ENCODE measurements at regions not wholly inside any gene's neighbourhood (a gene's known extent, or its start where the extent isn't known, plus 50 kb on each side); places are given as distances from the start of the nearest gene placed in this dataset.

DNA sequence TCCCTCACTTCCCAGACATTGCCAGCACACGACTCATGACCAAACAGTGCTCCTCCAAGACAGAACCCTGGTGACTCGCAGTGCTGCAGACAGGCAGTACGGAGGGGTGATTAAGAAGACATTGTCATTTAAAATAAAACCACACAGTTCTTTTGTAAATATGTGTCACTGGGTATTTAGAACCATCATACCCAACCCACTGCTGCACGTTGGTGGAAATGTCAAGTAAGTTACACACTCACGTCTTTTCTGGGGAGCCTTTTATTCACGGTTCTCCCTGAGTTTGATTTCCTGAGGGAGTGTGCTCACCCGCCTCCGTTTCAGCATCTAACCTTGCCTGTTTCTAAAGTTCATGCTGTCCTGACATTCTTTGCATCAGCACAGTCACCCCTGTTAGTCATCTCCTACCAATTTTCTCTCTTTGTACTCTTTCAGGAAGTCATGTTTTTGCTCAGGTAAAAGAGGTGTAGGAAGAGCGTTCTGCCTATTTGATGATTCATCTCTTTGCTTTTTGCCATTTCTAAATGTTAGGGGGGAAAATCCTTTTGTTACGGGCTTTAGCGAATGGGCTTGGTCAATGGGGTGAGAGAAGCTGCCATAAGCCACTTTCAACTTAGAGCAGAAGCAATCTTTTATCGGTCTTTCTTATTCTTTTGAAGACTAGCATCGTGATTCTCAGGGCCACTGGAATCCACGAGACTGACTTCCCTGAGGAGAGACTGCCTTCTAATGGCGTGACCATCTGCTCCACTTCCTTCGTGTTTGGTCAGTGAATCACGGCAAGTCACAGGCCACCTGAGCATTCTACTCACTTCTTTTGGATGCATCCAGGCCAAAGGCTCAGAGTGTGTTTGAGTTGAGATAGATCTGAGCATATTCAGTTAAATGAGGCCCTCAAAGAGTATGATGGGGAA lies 512.8 kb upstream of the JARID2 start:
- intact Hi-C loops (cut with micrococcal nuclease; ENCODE audit: unreplicated experiment): no loop called here
- ATAC-seq (no peak), DNase-seq (ENCODE audit: low read depth, low spot score) (no peak)
- H3K27ac ChIP-seq (ENCODE audit: low read length): no peak overlapping the region
- no TSS peak for BruUV-seq (replicated peaks)
- ChIA-PET CTCF (no interaction called here), POLR2A (no interaction called here)
- TF ChIP-seq POLR2AphosphoS5 (IDR thresholded peaks at IDR 0.05; ENCODE audit: low read depth, low read length): no peak
- no peak for TF ChIP-seq TCF7L2 (IDR thresholded peaks at IDR 0.05; ENCODE audit: low read depth, low read length)
- no peak for TF ChIP-seq SIN3A (IDR thresholded peaks at IDR 0.05; ENCODE audit: borderline replicate concordance, insufficient read depth, low read depth, low read length)
- TF ChIP-seq, protein P1, sequence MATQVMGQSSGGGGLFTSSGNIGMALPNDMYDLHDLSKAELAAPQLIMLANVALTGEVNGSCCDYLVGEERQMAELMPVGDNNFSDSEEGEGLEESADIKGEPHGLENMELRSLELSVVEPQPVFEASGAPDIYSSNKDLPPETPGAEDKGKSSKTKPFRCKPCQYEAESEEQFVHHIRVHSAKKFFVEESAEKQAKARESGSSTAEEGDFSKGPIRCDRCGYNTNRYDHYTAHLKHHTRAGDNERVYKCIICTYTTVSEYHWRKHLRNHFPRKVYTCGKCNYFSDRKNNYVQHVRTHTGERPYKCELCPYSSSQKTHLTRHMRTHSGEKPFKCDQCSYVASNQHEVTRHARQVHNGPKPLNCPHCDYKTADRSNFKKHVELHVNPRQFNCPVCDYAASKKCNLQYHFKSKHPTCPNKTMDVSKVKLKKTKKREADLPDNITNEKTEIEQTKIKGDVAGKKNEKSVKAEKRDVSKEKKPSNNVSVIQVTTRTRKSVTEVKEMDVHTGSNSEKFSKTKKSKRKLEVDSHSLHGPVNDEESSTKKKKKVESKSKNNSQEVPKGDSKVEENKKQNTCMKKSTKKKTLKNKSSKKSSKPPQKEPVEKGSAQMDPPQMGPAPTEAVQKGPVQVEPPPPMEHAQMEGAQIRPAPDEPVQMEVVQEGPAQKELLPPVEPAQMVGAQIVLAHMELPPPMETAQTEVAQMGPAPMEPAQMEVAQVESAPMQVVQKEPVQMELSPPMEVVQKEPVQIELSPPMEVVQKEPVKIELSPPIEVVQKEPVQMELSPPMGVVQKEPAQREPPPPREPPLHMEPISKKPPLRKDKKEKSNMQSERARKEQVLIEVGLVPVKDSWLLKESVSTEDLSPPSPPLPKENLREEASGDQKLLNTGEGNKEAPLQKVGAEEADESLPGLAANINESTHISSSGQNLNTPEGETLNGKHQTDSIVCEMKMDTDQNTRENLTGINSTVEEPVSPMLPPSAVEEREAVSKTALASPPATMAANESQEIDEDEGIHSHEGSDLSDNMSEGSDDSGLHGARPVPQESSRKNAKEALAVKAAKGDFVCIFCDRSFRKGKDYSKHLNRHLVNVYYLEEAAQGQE (IDR thresholded peaks at IDR 0.05; ENCODE audit: insufficient read depth in 1 of 2, low read depth in 2 of 2, low read length in 1 of 2): no peak
- TF ChIP-seq CTCF (IDR thresholded peaks at IDR 0.05): no peak
- H3K9me3 ChIP-seq (ENCODE audit: control insufficient read depth, insufficient read depth, low read depth, low read length): no peaks in the 10 kb centered on the region
- no peaks in the 10 kb centered on the region for H3K36me3 ChIP-seq (ENCODE audit: control insufficient read depth, insufficient read depth, low read length)
- in situ Hi-C loops (cut with HindIII; ENCODE audit: low pct_unique_long_range_greater_than_20kb, low sequenced_read_pairs): no loop called here
- H3K4me1 ChIP-seq (ENCODE audit: control insufficient read depth, insufficient read depth, low read length): no peaks in the 10 kb centered on the region
- H3K4me3 ChIP-seq (ENCODE audit: low read depth in 2 of 2, low read length in 2 of 2): no peak overlapping the region
- H3K27me3 ChIP-seq (ENCODE audit: control insufficient read depth, insufficient read depth, low read length): no peaks in the 10 kb centered on the region; the same call in 1 of the 2 replicates

DNA sequence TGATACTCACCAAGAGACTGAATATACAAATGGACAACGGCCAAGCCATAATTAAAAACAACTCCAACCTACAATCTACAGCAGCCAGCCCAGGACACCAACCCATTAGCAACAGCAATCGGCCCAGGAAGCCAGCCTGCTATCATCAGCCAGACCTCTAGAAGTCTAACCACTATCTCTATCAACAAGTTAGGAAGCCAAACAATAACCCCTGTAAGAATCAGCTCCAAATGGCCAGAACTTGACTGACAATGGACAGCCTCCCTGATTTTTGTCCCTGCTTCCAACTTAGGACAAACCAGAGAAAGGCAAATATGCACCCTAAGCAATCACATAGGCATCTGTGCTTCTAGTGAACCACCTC lies 511.8 kb upstream of the JARID2 start:
- ATAC-seq (no peak), DNase-seq (ENCODE audit: low read depth, low spot score) (no peak)
- ChIA-PET CTCF (no interaction called here), POLR2A (no interaction called here)
- H3K36me3 ChIP-seq (ENCODE audit: control insufficient read depth, insufficient read depth, low read length): no peaks in the 10 kb centered on the region
- H3K4me1 ChIP-seq (ENCODE audit: control insufficient read depth, insufficient read depth, low read length): no peaks in the 10 kb centered on the region
- no peaks in the 10 kb centered on the region; the same call in 1 of the 2 replicates for H3K27me3 ChIP-seq (ENCODE audit: control insufficient read depth, insufficient read depth, low read length)
- H3K9me3 ChIP-seq (ENCODE audit: control insufficient read depth, insufficient read depth, low read depth, low read length): no peaks in the 10 kb centered on the region
- in situ Hi-C loops (cut with HindIII; ENCODE audit: low pct_unique_long_range_greater_than_20kb, low sequenced_read_pairs) (no loop called here), intact Hi-C loops (cut with micrococcal nuclease; ENCODE audit: unreplicated experiment) (no loop called here)
- H3K27ac ChIP-seq (ENCODE audit: low read length): no peak overlapping the region
- BruUV-seq (replicated peaks): no TSS peak
- H3K4me3 ChIP-seq (ENCODE audit: low read depth in 2 of 2, low read length in 2 of 2): no peak overlapping the region
- no peak for TF ChIP-seq TCF7L2 (IDR thresholded peaks at IDR 0.05; ENCODE audit: low read depth, low read length)
- TF ChIP-seq POLR2AphosphoS5 (IDR thresholded peaks at IDR 0.05; ENCODE audit: low read depth, low read length): no peak
- TF ChIP-seq, protein P1 (IDR thresholded peaks at IDR 0.05; ENCODE audit: insufficient read depth in 1 of 2, low read depth in 2 of 2, low read length in 1 of 2): no peak
